K562 (cell line): ENCODE measurements at regions not wholly inside any gene's neighbourhood (a gene's known extent, or its start where the extent isn't known, plus 50 kb on each side); places are given as distances from the start of the nearest gene placed in this dataset.

ENCODE experiments used
- ATAC-seq: fragments of 200-7000 bp; cut with Tn5 transposase; 3 replicates; pipeline ENCODE4 v1.9.1; 2020; ENCODE audit warnings: moderate library complexity
- BruUV-seq: library from RNA; stranded (reverse); fragments of 400-500 nt; replicated peaks from 2 replicates; lab custom pipeline; 2021; lab: Mats Ljungman, UMichigan
- CTCF ChIA-PET: fragments of 300-600 bp; formaldehyde crosslinking; extraction: SDS; loops from one replicate; lab custom pipeline; 2021; ENCODE audit warnings: low intra/inter-chr PET ratio; lab: Yijun Ruan, JAX
- POLR2A ChIA-PET: fragments of 300-600, 350-650 bp; sonication (Branson Sonifier 250); formaldehyde crosslinking; extraction: SDS; loops from one replicate; lab custom pipeline; 2021; ENCODE audit warnings: antibody characterized with exemption, inconsistent platforms; lab: Yijun Ruan, JAX
- DNase-seq, 4 experiments: peaks; one replicate each; pipeline versions ENCODE4 v3.0.0 to v3.0.0-alpha.2; 2011 to 2018; ENCODE audit warnings: low spot score in 3 of 4, mixed read lengths in 3 of 4; ENCODE audit errors: extremely low read depth in 1 of 4
- FAIRE-seq: peaks from 2 replicates; lab custom pipeline; 2011; peaks lifted over from hg19 to GRCh38; lab: Jason Lieb, UNC
- H2AFZ ChIP-seq: 2 replicates; pipeline ENCODE4 v1.6.0; 2011; ENCODE audit warnings: low read depth, low read length, control low read depth, inconsistent platforms
- H3K27ac ChIP-seq: fragments of 200-600 bp; 3 replicates; pipeline ENCODE4 v1.8.0; 2011; ENCODE audit warnings: low read depth, mild to moderate bottlenecking, control low read depth, inconsistent platforms, low read length, moderate library complexity, mixed read lengths; ENCODE audit errors: extremely low read depth
- H3K27me3 ChIP-seq, 2 experiments: fragments of 300-600 bp in 1 of 2; 2 replicates in 1 of 2; 3 replicates in 1 of 2; pipeline versions ENCODE4 v1.6.0 to v1.8.0; 2011; ENCODE audit warnings: inconsistent platforms in 2 of 2, low read length in 2 of 2, mild to moderate bottlenecking in 1 of 2, mixed read lengths in 1 of 2, moderate library complexity in 1 of 2; ENCODE audit not compliant: control insufficient read depth in 2 of 2, insufficient read depth in 2 of 2
- H3K36me3 ChIP-seq: fragments of 300-600 bp; 3 replicates; pipeline ENCODE4 v1.8.0; 2011; ENCODE audit warnings: mild to moderate bottlenecking, low read length, inconsistent platforms; ENCODE audit not compliant: control insufficient read depth, insufficient read depth
- H3K4me1 ChIP-seq, 2 experiments: fragments of 200-600 bp in 1 of 2; replicated peaks in 1 of 2; 2 replicates in 1 of 2; 3 replicates in 1 of 2; pipeline versions ENCODE4 v1.5.1 to v1.8.0; 2011; ENCODE audit warnings: inconsistent platforms in 2 of 2, low read length in 2 of 2, mild to moderate bottlenecking in 1 of 2, mixed read lengths in 1 of 2, moderate library complexity in 1 of 2; ENCODE audit not compliant: control insufficient read depth in 2 of 2, insufficient read depth in 2 of 2
- H3K4me2 ChIP-seq: 2 replicates; pipeline ENCODE4 v1.6.1; 2011; ENCODE audit warnings: low read length, control low read depth, inconsistent platforms, mixed read lengths; ENCODE audit not compliant: insufficient read depth
- H3K4me3 ChIP-seq: fragments of 200-600 bp; sonication (generic), shearing (Covaris generic); 2 replicates; pipeline ENCODE4 v1.5.1; 2016; ENCODE audit warnings: control low read depth, inconsistent platforms
- H3K79me2 ChIP-seq: fragments of 200-600 bp; 3 replicates; pipeline ENCODE4 v1.8.0; 2011; ENCODE audit warnings: low read length, inconsistent platforms; ENCODE audit not compliant: control insufficient read depth, insufficient read depth
- H3K9ac ChIP-seq, 2 experiments: 2 replicates each; pipeline versions ENCODE4 v1.6.0 to v1.6.1; 2011; ENCODE audit warnings: low read depth in 2 of 2, low read length in 2 of 2, control low read depth in 1 of 2, inconsistent platforms in 1 of 2, mild to moderate bottlenecking in 1 of 2, mixed read lengths in 1 of 2; ENCODE audit not compliant: insufficient read depth in 1 of 2
- H3K9me1 ChIP-seq: one replicate; pipeline ENCODE4 v1.6.0; 2011; ENCODE audit warnings: inconsistent platforms, mild to moderate bottlenecking, low read length, moderate library complexity; ENCODE audit not compliant: control insufficient read depth, insufficient read depth
- H3K9me3 ChIP-seq: replicated peaks from 2 replicates; pipeline ENCODE4 v1.5.1; 2011; ENCODE audit warnings: low read depth, low read length, inconsistent platforms; ENCODE audit not compliant: control insufficient read depth, insufficient read depth
- H4K20me1 ChIP-seq: replicated peaks from 2 replicates; pipeline ENCODE4 v1.6.1; 2011; ENCODE audit warnings: low read length, inconsistent platforms, mixed read lengths; ENCODE audit not compliant: control insufficient read depth, insufficient read depth
- CTBP1 ChIP-seq: fragments of 450-650 bp; IDR thresholded peaks from 2 replicates; pipeline ENCODE4 v1.6.1; 2016; ENCODE audit warnings: borderline replicate concordance
- MAZ ChIP-seq, 2 experiments: fragments of 450-650 bp in 1 of 2; sonication (generic) in 1 of 2; formaldehyde crosslinking; IDR thresholded peaks in 1 of 2; conservative IDR thresholded peaks in 1 of 2; 2 replicates each; pipeline versions ENCODE4 v1.4.0 to v1.5.0; 2020; ENCODE audit warnings: mild to moderate bottlenecking in 1 of 2, missing genetic modification reagents in 1 of 2
- MCM7 ChIP-seq, 2 experiments: fragments of 450-650 bp; IDR thresholded peaks; 2 replicates each; pipeline ENCODE4 v1.6.1; 2016 to 2018
- NFIC ChIP-seq: fragments of 450-650 bp; IDR thresholded peaks from 2 replicates; pipeline ENCODE4 v1.6.1; 2017; ENCODE audit warnings: mild to moderate bottlenecking, inconsistent platforms
- POLR2G ChIP-seq: fragments of 200-400 bp; formaldehyde crosslinking; IDR thresholded peaks from 2 replicates; pipeline ENCODE4 v1.6.1; 2017; ENCODE audit warnings: low read depth, mild to moderate bottlenecking, antibody characterized with exemption, low read length, moderate library complexity
- SETDB1 ChIP-seq: IDR thresholded peaks from one replicate; pipeline ENCODE4 v1.6.1; 2012; ENCODE audit warnings: low read length, control low read depth, inconsistent platforms
- U2AF1 ChIP-seq: fragments of 200-400 bp; formaldehyde crosslinking; optimal IDR thresholded peaks from 2 replicates; pipeline ENCODE3; 2017; ENCODE audit warnings: mild to moderate bottlenecking, low read depth, low read length, moderate library complexity
- WGBS: fragments of 100-300 bp; shearing (Covaris generic); methylation state at CpG from one replicate; pipeline ENCODE4 v1.1.6; 2016; ENCODE audit warnings: low coverage, mixed read lengths; ENCODE audit not compliant: insufficient coverage; ENCODE audit errors: missing lambda C conversion rate; 5-methylcytosine and 5-hydroxymethylcytosine counted together
- in situ Hi-C: fragments of 300-500 bp; cut with MboI; formaldehyde crosslinking; loops from 4 replicates; pipeline ENCODE4 v1.15.0; 2018; ENCODE audit warnings: inconsistent platforms, mixed read lengths
- intact Hi-C: fragments of 100-400 bp; cut with micrococcal nuclease; formaldehyde crosslinking; loops from 2 replicates; pipeline ENCODE4 v1.14.2; 2022
- TF ChIP-seq, protein P1 (sequence below): fragments of 450-650 bp; IDR thresholded peaks from 2 replicates; pipeline ENCODE4 v1.6.1; 2016; ENCODE audit warnings: mild to moderate bottlenecking

DNA sequence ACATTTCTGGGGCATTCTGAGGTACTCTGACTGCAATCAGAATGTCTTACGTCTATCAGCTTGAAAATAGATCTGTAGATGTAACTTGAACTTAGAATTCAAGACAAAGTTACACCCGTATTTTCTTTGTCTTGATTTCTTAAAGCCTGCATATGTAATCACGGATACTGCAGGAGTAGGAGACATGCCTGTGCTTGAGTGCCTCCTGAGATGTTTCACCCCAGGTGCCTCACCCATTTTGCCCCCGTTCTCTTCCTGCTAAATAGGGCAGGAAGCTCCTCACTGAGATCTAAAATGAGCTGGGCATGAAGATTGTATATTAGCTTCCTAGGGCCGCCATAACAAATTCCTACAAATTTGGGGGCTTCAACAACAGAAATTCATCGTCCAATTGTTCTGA lies 131.9 kb downstream of the RDH14 start:
- 0% methylated on average over 6 of the region's 6 CpGs for WGBS
- Histone ChIP-seq H3K27ac (no peak overlapping the region), H3K4me3 (no peak overlapping the region), H3K9me3 (no peaks in the 10 kb centered on the region), H3K36me3 (no peaks in the 10 kb centered on the region), H4K20me1 (no peaks in the 10 kb centered on the region), H3K79me2 (no peaks in the 10 kb centered on the region), H3K9me1 (no peaks in the 10 kb centered on the region), H3K9ac (no peak overlapping the region), H2AFZ (no peak overlapping the region), H3K4me2 (no peak overlapping the region), H3K4me1 (no peaks in the 10 kb centered on the region), H3K27me3 (no peaks in the 10 kb centered on the region)
- ATAC-seq, result no peak
- DNase-seq, result no peak
- TF ChIP-seq, protein P1, sequence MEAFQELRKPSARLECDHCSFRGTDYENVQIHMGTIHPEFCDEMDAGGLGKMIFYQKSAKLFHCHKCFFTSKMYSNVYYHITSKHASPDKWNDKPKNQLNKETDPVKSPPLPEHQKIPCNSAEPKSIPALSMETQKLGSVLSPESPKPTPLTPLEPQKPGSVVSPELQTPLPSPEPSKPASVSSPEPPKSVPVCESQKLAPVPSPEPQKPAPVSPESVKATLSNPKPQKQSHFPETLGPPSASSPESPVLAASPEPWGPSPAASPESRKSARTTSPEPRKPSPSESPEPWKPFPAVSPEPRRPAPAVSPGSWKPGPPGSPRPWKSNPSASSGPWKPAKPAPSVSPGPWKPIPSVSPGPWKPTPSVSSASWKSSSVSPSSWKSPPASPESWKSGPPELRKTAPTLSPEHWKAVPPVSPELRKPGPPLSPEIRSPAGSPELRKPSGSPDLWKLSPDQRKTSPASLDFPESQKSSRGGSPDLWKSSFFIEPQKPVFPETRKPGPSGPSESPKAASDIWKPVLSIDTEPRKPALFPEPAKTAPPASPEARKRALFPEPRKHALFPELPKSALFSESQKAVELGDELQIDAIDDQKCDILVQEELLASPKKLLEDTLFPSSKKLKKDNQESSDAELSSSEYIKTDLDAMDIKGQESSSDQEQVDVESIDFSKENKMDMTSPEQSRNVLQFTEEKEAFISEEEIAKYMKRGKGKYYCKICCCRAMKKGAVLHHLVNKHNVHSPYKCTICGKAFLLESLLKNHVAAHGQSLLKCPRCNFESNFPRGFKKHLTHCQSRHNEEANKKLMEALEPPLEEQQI, result no peak
- no peak for TF ChIP-seq U2AF1
- no peak for TF ChIP-seq CTBP1
- TF ChIP-seq MAZ (CRISPR knock-in tag; conservative IDR thresholded peaks at IDR 0.05 in 1 of 2, IDR thresholded peaks at IDR 0.05 in 1 of 2), result no peak
- TF ChIP-seq SETDB1, result no peak
- no peak for TF ChIP-seq NFIC
- TF ChIP-seq POLR2G, result no peak
- no peak for TF ChIP-seq MCM7 (IDR thresholded peaks at IDR 0.05)
- in situ Hi-C loops, result loop anchor here (25.0 kb wide), 1 partner anchor 934 kb away; the partner anchor contains the start of gene OSR1
- ChIA-PET CTCF (no interaction called here), POLR2A (no interaction called here)
- intact Hi-C loops, result no loop called here
- FAIRE-seq, result no peak
- no TSS peak for BruUV-seq
